GM21717 (cell line): ENCODE measurements at regions not wholly inside any gene's neighbourhood (a gene's known extent, or its start where the extent isn't known, plus 50 kb on each side); places are given as distances from the start of the nearest gene placed in this dataset.

Source experiments
- ATAC-seq: cut with Tn5 transposase; IDR thresholded peaks from one replicate; pipeline ENCODE4 v1.9.1; 2021; ENCODE audit warnings: mild to moderate bottlenecking, moderate library complexity; ENCODE audit not compliant: unreplicated experiment

DNA sequence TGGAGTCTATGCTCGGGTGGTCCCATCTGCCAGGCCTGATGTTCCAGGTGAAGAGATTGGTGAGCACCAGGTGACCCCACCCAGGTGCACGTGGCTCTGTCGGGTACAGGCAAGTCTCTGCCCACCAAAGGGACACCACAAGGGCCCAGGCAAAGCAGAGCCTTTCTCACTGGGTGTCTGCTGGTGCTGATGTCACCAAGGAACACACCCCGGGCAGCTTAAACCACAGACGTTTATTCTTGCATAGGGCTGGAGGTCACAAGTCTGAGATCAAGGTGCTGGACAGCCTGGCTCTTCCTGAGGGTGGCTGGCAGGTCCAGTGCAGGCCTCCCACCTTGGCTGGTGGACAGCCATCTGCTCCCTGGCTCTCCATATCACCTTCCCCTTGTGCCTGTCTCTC lies 100.7 kb upstream of the CD93 start:
- no peak for ATAC-seq

GRCh38 chr20:23180451-23180921 lies 94.4 kb upstream of the CD93 start:
- no peak for ATAC-seq

- no peak for ATAC-seq
Measured at GRCh38 chr20:23179766-23180403, 93.8 kb upstream of the CD93 start.

- no peak for ATAC-seq
Measured at GRCh38 chr20:23178806-23179205, 92.7 kb upstream of the CD93 start.

DNA sequence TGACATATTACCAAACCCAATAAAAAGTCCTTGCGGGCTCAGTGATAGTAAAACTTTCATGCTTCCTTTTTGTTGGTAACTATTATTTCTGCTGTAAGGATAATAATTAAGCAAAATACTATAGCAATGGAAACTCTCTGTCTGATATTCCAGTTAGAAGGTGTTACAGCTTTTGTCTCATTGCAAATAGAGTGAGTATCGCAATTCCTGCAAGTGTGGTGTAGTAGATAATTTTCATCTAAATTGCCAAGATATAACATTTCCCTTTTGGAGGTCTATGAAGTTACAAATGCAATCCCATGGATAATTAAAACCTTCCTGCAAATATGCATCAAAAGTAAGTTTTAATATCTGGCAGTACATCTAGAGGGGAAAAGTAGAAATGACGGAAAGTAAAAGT lies 88.7 kb upstream of the CD93 start:
- ATAC-seq = no peak

GRCh38 chr20:23167431-23167830 lies 81.3 kb upstream of the CD93 start:
- no peak for ATAC-seq

GRCh38 chr20:23166563-23166962 lies 80.4 kb upstream of the CD93 start:
- no peak for ATAC-seq

GRCh38 chr20:23165964-23166363 lies 79.8 kb upstream of the CD93 start:
- no peak for ATAC-seq

DNA sequence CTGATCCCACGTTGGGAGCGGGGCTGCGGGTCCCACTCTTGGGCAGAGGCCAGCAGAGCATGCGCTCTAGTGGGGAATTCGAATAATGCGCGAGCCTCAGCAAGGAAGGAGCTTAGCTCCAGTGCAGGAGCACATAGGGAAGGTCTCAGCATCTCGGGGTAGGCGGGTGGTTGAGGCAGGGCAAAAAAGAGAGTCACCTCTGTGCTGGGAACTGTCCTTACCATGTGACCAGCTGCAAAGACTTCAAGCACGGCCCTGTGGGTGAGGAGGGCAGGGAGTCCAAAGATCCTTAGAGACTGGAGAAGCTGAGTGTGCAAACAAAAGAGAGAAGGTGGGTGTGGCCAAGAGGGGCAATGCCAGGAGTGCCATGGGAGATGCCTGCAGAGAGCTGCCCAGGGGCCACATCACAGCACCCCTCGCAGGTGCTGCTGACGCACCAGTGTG lies 79.2 kb upstream of the CD93 start:
- ATAC-seq = no peak

DNA sequence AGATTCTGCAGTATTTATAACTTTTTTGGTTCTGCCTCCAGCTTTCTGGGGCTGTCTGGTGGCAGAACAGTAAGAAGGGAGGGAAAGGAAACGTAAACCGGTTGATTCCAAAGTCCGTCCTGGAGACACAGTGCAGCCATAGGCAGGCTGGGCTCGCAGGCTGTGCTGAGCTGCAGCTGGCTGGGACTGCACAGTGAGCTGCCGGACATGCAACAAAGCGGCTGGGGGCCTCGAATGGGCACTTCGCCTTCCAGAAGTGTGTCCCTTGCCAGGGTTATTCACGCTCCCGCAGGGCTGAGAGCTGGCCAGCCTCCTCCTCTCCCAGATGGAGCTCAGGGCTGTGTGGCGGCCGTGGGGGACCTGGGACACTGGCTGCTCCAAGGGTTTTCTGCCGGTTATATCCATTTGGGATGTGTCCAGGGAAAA lies 78.1 kb upstream of the CD93 start:
- ATAC-seq = no peak

GRCh38 chr20:23163562-23163961 lies 77.4 kb upstream of the CD93 start:
- no peak for ATAC-seq

DNA sequence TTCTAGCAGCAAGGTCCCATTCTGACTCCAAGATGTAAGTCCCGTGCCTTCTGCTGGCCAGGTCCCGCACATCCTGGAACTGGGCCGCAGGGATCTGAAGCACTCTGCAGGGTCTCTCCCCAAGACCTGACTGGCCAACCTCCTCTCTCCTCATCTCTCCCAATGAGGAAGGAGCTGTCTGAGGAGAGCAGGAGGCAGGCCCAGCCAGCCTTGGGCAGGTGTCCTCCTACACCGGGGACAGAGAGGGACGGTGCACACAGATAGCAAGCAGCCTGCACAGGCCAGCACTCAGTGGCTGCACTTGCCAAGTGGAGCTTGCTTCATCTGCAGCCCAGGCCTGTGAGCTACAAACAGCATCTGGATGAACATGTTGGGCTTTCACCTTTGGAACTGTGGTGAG lies 76.8 kb upstream of the CD93 start:
- no peak for ATAC-seq

DNA sequence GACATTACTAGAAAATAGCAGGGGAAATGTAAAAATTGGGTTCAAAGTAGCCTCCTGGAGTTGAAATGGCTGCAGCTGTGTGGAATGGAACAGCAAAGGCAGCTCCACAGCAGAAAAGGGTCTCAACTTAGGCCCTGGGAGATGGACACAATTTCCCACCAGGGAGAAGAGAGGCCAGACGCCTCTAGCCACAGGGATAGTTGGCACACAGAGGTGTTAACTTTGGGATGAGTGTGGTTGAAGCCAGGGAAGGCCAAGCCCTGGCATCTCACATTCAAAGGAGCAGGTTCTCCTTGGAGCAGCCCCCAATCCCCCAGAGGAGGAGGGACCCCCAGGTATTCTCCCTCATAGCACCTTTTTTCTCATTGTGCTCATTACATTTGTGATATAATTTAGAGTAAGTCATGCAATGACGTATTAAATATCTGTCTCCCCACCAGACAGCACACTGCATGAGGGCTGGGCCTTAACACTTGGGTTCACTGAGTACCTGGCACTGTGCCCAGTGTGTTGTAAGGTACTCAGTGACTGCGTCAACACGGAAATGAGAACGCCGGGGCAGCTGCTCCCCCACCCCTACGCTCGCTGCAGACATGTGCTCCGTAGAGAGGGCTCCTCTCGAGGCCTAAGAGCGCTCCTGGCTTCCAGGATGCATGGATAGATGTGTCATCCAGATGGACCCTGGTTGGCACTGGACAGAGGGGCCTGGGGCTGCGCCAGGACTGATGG lies 76.0 kb upstream of the CD93 start:
- ATAC-seq = no peak

DNA sequence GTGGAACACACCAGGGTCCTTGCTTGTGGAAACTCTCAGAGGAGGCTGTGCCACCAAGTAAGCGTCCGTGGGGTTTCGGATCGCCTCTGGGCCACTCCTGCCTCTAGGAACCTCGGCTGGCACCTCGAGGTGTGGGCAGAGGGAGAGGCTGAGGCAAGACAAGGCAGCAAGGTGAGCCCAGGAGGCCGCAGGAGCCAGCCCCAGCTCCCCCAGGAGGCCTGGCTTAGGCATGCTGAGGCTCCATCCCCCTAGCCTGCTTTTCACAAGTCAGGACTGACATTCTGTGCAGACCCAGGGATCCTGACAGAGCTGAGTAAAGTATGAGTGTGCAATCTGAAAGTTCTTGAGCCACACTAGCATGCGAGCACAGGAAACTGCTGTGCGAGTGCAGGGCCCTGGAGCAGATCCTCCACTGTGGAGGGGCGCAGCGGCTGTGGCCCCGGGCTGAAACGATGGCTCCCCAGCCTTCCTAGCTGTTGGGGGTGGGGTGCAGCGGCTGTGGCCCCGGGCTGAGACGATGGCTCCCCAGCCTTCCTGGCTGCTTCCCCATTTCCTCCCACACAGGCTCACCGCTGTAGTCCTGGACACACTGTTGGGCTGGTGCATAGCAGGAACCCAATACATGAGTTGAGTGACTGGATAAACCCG lies 75.2 kb upstream of the CD93 start:
- ATAC-seq = no peak

DNA sequence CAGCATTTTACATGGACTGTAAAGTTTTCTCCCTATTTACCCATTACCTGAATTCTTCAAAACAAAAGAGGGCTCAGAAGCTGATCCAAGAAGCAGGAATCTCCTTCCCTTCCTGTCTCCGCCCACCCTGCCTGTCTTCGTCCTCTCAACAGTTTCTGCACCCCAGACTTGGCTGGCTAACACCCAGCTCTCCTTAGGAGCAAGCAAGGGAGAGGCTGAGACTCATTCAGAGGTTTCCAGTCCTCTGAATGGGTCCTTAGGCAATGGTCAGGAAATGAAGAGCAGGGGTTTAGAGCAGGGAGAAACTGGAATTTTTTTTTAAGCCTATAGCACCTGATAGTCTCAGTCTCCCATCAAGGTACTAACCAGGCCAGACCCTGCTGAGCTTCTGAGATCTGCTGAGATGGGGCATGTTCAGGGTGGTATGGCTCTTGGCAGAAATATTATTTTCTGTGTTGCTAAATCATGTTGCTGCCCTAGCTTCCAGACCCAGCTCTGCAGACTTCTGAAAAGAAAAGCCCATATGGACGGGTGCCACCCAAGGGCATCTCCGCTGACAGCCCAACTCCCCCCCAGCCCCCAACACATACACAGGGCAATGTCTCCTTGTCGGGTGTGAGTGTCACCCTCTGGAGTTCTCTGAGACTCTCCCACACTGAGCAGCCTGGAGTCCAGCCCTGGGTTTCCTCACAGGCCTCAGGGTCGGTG lies 74.6 kb upstream of the CD93 start:
- no peak for ATAC-seq

GRCh38 chr20:23159947-23160318 lies 73.8 kb upstream of the CD93 start:
- ATAC-seq = no peak

DNA sequence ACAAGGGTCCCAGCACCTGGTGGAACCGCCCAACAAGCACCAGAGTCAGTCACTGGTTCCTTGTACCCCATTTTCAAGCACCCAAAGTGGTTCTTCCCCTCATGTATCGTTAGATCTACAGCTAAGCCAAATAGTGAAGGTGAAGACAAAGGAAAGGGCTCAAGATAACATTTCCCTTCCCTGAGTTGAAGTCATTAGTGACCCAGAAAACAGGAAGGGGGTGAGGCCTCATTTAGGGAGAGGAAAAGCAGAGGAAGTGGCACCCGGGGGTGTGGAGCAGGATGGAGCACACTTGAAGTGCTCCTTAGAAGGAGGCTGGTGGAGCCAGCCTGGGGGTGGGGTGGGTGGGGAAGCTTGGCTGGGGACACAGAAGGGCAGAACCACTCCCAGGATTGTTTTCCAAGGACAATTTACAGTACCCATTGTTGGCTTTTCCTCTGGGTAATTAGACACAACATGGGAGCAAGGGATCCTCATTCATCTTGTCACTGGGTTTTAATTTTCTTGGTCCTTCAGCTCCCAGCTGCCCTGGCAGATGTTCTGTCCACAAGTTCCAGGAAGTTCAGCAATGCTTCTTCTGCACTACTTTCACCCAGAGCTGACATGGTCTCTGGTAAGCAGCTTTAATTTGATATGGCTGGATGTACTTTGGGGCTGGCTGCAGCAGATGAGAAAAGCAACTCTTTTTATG lies 73.3 kb upstream of the CD93 start:
- ATAC-seq = no peak

GRCh38 chr20:23157734-23158133 lies 71.6 kb upstream of the CD93 start:
- ATAC-seq = no peak

DNA sequence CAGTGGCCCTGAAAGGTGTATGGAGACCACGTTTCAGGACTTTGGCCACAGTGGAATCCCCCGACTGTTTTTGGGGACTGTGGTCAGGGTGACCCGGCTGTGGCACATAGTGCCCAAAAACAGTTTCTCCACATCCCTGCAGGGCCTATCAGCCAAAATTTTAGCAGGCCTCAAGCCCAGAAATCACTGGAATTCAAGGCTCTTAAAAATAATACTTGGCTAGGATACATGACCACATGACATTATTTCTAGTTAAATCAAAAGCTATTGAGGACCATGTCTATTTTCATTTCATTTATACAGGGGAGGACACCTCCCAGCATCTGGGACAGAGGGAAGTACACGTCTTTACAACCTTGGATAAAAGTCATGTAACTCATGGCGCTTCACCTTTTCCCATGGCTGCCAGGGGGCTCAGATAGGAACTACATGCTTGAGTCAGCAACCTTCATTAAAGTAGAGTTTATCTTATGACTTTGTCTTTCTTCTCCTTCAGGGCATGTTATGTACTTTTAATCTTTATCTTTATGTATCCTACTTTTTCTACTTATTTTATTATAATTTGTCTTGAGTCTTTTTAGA lies 70.8 kb upstream of the CD93 start:
- ATAC-seq = no peak

- no peak for ATAC-seq
Measured at GRCh38 chr20:23156170-23156841, 70.2 kb upstream of the CD93 start.
